Suppressor macrophage (primary cell): ENCODE measurements at regions not wholly inside any gene's neighbourhood (a gene's known extent, or its start where the extent isn't known, plus 50 kb on each side); places are given as distances from the start of the nearest gene placed in this dataset.
A peak's percentile ranks its signal among the peaks of the same experiment; 100 is the strongest.

Experiments used
- DNase-seq, 4 experiments: peaks; one replicate each; pipeline ENCODE4 v3.0.0-alpha.2; 2020 to 2022

GRCh38 chr13:95455782-95456181 is 96.7 kb upstream of the CLDN10 start:
- DNase-seq: no peak

- peak in 3 of 4 experiments; percentile 21 to 33 (median 26) for DNase-seq
Observed at GRCh38 chr13:95456815-95457214, 95.7 kb upstream of the CLDN10 start.

GRCh38 chr13:95457294-95457693 is 95.2 kb upstream of the CLDN10 start:
- DNase-seq: no peak

- DNase-seq: no peak
Observed at GRCh38 chr13:95462801-95463200, 89.7 kb upstream of the CLDN10 start.

DNA sequence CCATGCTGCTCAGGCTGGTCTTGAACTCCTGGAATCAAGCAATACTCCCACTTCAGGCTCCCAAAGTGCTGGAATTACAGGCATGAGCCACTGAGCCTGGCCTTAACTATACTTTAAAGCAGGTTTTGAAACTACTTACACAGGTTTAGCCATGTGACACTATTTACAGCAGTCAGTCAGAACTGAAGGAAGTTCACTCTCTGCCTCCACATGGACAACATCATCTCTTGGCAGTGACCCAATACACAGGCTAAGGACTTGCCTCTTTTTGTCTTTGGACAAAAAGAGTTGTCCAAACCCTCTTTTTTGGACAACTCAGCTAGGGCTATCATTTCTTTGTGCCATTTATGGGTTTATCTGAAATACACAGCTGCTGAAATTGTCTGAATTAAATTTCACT is 89.0 kb upstream of the CLDN10 start:
- peak; percentile 40 to 70 (median 50) for DNase-seq

DNA sequence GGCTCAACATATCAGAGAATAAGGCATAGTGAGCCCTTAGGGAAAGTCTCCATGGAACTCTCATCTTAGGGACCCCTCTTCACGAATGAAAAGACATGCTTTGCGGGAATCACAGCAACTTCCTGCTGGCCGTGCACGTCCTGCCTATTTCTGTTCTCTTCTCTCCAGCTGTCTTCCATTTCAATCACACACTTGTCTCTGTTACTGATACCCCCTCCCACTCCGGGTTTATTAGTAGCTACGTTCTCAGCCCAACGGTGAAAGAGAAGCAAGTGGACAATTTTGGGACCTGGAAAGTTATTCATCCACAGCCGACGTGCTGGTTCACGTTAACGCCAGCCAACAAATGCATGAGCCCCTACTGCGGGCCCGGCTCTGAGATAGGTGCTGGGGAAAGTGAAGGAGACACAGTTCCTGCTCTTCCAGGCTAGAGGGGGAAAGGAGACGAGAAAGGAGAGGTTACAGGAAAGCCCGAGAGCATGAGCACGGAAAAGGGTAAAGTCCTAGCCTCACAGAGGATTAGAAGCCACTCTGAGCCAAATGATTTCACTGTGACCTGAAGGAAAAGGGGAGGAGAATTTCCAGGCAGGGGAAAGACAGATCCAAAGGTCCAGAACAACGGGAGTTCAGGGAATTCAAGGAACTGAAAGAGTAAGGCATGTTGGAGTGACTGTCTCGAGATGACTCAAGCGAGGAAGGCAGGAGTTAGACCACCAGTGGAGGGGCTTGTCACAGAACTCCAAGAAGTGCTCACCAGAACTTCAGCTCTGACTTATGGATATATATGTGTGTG is 81.8 kb upstream of the CLDN10 start:
- no peak for DNase-seq

DNA sequence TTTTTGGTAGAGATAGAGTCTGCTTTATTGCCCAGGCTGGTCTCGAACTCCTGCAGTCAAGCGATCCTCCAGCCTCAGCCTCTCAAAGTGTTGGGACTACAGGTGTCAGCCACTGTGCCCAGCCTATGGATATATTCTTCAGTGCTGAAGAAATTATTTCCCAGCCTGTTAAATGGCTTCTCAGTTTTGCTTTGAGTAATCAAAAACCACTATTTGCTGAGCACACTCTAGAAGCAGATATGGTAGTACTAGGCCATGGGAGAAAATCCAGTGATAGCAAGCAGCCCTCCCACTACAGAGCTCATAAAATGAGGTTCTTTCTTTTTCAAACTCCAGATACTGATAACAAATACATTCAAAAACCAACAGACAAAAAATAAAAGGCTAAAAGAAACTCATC is 80.6 kb upstream of the CLDN10 start:
- no peak for DNase-seq

- no peak for DNase-seq
Observed at GRCh38 chr13:95474992-95475391, 77.5 kb upstream of the CLDN10 start.

DNA sequence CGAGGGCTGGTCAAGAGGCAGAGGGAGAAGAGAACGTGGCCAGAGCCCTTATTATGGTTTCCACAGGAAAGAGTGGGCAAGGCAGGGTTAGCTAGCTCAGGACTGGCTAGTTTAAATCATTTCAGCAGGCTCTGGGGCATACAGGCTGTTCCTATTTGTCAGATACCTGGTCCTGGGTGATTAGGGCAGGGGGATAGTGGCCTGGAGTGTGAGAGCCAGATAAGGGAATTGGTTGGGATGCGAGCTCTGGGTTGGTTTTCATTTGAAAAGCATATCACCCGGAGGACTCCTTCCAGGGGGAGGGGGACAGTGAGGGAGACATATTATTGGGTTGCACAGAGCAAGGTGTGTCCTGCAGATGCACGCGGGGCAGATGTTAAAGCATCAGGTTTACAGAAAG is 75.3 kb upstream of the CLDN10 start:
- no peak for DNase-seq

GRCh38 chr13:95479731-95480130 is 72.8 kb upstream of the CLDN10 start:
- peak in 1 of 4 experiments; percentile 67 for DNase-seq

- DNase-seq: peak; percentile 87 to 94 (median 91)
Observed at GRCh38 chr13:95480131-95480545, 72.4 kb upstream of the CLDN10 start.

- peak; percentile 42 to 68 (median 66) for DNase-seq
Observed at GRCh38 chr13:95480791-95481780, 71.4 kb upstream of the CLDN10 start.

DNA sequence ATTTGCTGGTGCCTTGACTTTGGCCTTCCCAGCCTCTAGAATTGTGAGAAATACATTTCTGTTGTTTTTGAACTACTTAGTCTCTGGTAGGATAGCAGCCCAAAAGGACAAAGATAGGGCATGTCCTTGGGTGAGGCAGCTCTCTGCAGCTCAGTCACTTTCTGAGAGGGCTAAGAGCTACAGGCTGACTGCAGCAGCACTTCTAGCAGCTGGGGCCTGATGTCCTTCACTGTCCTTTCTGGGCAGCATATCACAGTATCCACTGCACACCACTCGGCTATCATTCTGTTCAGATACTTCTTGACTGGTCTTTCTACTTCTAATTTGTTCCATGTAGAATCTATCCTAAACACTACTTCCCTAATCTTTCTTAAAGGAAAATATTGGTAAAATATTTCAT is 68.5 kb upstream of the CLDN10 start:
- DNase-seq: no peak

DNA sequence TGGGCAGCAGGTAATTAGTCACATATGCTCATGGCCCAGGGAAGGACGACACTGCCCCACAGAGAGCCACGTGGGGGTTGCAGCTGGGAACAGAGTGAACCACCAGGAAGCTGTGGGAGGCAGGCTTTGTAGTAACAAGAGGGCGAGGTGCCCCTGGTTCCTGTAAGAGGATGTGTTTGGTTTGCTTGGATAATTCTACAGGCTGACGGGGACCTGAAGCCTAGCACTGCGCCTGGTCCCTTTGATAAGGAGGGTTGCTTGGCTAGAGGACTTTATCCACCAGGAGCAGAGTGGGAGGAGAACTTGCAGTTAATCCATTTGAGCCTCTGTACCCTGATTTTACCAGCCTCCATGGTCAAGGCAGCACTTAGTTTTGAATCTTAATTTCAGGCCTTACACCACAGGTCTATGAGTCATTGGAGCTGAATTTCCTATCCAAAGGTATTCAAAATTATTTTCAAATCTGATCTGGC is 67.4 kb upstream of the CLDN10 start:
- peak; percentile 71 to 88 (median 82) for DNase-seq

DNA sequence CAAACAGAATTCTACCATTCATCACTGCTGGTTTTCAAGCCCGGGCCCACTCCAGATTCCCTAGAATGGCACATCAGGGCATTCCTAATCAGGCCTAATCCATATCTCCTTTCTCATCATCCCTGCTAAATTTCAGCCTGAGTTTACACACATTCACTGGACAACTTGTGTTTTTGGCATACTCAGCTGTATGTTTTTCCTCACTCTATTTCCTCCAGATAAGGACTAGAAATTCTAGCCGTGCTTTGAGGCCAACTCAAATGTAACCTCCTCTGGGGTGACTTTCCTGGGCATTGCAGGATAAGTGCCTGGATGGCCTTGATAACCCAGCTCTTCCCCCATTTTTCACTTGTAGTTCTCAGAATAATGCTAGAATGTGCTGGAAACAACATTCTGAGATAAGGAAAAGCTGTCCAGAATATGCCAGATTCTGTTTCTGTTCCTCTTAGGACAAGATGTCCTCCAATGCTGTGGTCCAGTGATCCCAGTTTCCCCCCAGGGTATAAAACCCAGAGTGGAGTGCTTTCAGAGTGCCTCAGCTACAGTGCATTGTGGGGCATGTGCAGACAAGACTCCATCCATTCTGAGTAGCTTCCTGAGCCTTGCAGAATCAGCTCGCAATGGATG is 66.9 kb upstream of the CLDN10 start:
- DNase-seq: no peak

GRCh38 chr13:95492044-95492801 is 60.3 kb upstream of the CLDN10 start:
- DNase-seq: no peak

GRCh38 chr13:95494082-95494681 is 58.3 kb upstream of the CLDN10 start:
- peak; percentile 62 to 85 (median 80) for DNase-seq

DNA sequence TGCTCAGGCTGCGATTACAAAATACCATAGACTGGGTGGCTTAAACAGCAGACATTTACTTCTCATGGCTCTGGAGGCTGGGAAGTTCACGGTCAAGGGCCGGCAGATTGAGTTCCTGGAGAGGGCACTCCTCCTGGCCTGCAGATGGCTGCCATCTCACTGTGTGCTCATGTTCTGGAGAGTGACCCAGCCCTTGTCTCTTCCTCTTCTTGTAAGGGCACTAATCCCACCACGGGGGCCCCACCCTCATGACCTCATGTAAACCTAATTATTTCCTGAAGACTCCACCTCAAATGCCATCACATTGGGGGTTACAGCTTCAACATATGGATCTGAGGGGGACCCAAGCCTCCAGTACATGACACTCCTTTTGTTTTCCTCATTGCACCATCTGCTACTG is 56.0 kb upstream of the CLDN10 start:
- no peak for DNase-seq

DNA sequence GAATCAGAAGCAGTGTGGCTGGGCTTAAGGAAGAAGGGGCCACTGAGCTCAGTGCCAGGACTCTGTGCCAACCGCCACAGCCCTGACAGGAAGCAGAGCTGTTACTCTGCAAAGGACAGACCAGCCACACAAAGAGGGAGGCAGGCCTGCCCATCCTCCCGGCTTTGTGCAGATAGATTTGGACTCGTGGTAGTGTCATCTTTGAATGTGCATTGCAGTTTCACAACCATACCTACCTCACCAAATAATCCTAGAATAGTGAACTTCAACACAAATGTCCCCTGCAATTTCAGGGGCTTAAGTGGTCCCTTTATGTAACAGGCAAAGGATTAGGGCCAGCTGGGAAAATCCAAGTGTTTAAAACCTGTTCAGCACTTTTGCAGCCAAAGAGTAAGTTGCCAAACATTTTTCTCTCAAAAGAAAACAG is 55.1 kb upstream of the CLDN10 start:
- no peak for DNase-seq

DNA sequence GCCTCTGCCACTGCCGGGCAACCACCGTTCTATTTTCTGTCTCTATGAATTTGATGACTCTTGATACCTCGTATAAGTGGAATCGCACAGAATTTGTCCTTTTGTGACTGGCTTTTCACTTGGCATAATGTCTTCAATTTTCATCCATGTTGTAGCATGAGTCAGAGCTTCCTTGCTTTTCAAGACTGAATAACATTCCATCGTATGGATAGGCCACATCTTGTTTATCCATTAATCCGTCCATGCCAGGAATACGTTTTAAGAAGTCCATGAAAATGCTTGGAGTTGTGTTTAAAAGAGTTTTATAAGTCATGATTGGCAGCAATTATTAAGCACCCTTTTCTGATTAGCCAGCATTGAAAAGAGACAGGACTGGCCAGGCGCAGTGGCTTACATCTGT is 53.6 kb upstream of the CLDN10 start:
- DNase-seq: no peak
